ENCODE measurements at regions not wholly inside any gene's neighbourhood (a gene's known extent, or its start where the extent isn't known, plus 50 kb on each side); places are given as distances from the start of the nearest gene placed in this dataset.

- TF ChIP-seq CTCF (IDR thresholded peaks at IDR 0.05) (no peak), POLR2A (IDR thresholded peaks at IDR 0.05) (no peak)
These were observed 111.3 kb downstream of the MIS18A start for GRCh38 chr21:32167513-32167912.
